Esophagus squamous epithelium (tissue), 5 donors: ENCODE measurements at regions not wholly inside any gene's neighbourhood (a gene's known extent, or its start where the extent isn't known, plus 50 kb on each side); places are given as distances from the start of the nearest gene placed in this dataset.

ENCODE experiments used
- DNase-seq: peaks from one replicate; lab custom pipeline; 2025; lab: John Stamatoyannopoulos, UW
- H3K27ac ChIP-seq, 4 donors: fragments of 200-600 bp; sonication (generic); one replicate each; pipeline ENCODE4 v1.5.1; 2016 to 2019; ENCODE audit warnings: mild to moderate bottlenecking in 1 of 4
- H3K27me3 ChIP-seq, 4 donors: fragments of 200-600 bp; sonication (generic); 1 replicate in 3 of 4; 2 replicates in 1 of 4; pipeline versions ENCODE4 v1.5.1 to v1.6.0; 2017 to 2021; ENCODE audit warnings: antibody characterized with exemption in 1 of 4
- H3K36me3 ChIP-seq, 3 donors: fragments of 200-600 bp; sonication (generic); one replicate each; pipeline ENCODE4 v1.5.1; 2016 to 2019
- H3K4me1 ChIP-seq, 3 donors: fragments of 200-600 bp; sonication (generic); one replicate each; pipeline ENCODE4 v1.5.1; 2017 to 2019
- H3K4me3 ChIP-seq, 4 donors: fragments of 200-600 bp; sonication (generic); 1 replicate in 3 of 4; 2 replicates in 1 of 4; pipeline ENCODE4 v1.5.1; 2016 to 2019; ENCODE audit warnings: mild to moderate bottlenecking in 2 of 4, moderate library complexity in 1 of 4
- H3K9me3 ChIP-seq, 3 donors: fragments of 200-600 bp; sonication (generic); one replicate each; pipeline ENCODE4 v1.5.1; 2016 to 2019
- POLR2A ChIP-seq, 4 donors: fragments of 450-650 bp; IDR thresholded peaks; one replicate each; pipeline ENCODE4 v1.6.1; 2017; ENCODE audit warnings: antibody characterized with exemption in 4 of 4, mild to moderate bottlenecking in 4 of 4, moderate library complexity in 3 of 4
- WGBS, 2 donors: methylation state at CpG; one replicate each; pipeline ENCODE4 v1.1.5; 2018; 5-methylcytosine and 5-hydroxymethylcytosine counted together
- intact Hi-C: fragments of 100-400 bp; cut with DNase I; formaldehyde crosslinking; loops from one replicate; pipeline ENCODE4 v1.15.0; 2022
- TF ChIP-seq, protein P1 (sequence below), 6 experiments: fragments of 450-650 bp in 4 of 6; fragments of 200-600 bp in 2 of 6; sonication (generic) in 2 of 6; IDR thresholded peaks; one replicate each; pipeline ENCODE4 v1.5.1; 2016 to 2019; ENCODE audit warnings: antibody characterized with exemption in 6 of 6, mild to moderate bottlenecking in 4 of 6, moderate library complexity in 4 of 6
- donor health status: DM: yes; HTN: yes; CAD: no.

DNA sequence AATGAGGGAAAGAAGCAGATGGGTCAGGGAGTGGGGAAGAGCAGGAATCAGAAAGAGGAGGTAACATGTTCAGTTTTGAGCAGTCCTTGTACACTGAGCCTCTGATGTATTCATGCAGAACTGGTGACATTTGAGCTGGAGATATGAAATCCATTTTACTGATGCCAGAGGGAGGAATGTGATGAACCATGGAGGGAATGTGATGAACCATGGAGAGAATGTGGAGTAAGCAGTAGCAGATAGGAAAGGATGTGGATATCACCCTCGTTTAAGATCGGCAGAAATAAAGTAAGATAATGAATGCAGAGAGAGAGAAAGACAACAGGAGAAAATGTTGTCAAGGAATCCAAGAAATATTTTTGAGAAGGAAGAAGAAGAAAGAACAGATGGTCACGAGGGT is 231.6 kb downstream of the TBXT start:
- TF ChIP-seq, protein P1, sequence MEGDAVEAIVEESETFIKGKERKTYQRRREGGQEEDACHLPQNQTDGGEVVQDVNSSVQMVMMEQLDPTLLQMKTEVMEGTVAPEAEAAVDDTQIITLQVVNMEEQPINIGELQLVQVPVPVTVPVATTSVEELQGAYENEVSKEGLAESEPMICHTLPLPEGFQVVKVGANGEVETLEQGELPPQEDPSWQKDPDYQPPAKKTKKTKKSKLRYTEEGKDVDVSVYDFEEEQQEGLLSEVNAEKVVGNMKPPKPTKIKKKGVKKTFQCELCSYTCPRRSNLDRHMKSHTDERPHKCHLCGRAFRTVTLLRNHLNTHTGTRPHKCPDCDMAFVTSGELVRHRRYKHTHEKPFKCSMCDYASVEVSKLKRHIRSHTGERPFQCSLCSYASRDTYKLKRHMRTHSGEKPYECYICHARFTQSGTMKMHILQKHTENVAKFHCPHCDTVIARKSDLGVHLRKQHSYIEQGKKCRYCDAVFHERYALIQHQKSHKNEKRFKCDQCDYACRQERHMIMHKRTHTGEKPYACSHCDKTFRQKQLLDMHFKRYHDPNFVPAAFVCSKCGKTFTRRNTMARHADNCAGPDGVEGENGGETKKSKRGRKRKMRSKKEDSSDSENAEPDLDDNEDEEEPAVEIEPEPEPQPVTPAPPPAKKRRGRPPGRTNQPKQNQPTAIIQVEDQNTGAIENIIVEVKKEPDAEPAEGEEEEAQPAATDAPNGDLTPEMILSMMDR (IDR thresholded peaks at IDR 0.05) = no peak
- TF ChIP-seq POLR2A (IDR thresholded peaks at IDR 0.05) = no peak
- Histone ChIP-seq H3K36me3 (no peaks in the 10 kb centered on the region), H3K9me3 (no peaks in the 10 kb centered on the region), H3K4me3 (no peak overlapping the region), H3K27me3 (no peaks in the 10 kb centered on the region), H3K27ac (no peak overlapping the region), H3K4me1 (no peaks in the 10 kb centered on the region)
- intact Hi-C loops = no loop called here
- 65 to 67% methylated on average over 3 of the region's 3 CpGs for WGBS, 2 donors
- DNase-seq = no peak

DNA sequence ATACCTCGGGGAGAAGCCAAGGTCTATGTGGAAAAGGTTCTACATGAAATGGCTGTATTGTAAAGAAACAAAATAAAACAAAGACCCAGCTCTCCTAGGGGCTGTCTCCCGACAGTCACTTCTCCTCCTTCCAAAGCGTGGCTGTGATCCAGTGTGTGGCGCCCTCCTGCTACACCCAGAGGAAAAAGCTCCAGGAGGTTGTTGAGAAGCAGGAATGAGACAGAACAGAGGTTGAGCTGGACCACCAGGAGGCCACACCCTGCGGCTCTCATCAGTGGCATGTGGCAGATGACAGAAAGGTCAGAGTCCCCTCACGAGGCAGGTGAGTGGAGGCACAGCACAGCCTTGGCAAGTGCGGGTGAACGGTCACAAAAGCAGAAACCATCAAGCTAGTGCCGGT is 236.0 kb downstream of the TBXT start:
- no peak overlapping the region for H3K4me3 ChIP-seq
- 58 to 62% methylated on average over 8 to 9 of the region's 9 CpGs for whole genome bisulfite sequencing, 2 donors
- no peaks in the 10 kb centered on the region for H3K4me1 ChIP-seq
- no peaks in the 10 kb centered on the region for H3K9me3 ChIP-seq
- H3K36me3 ChIP-seq = no peaks in the 10 kb centered on the region
- H3K27me3 ChIP-seq = no peaks in the 10 kb centered on the region
- no peak for TF ChIP-seq POLR2A (IDR thresholded peaks at IDR 0.05)
- TF ChIP-seq, protein P1 (IDR thresholded peaks at IDR 0.05) = no peak
- intact Hi-C loops = no loop called here
- no peak for DNase-seq
- H3K27ac ChIP-seq = no peak overlapping the region

DNA sequence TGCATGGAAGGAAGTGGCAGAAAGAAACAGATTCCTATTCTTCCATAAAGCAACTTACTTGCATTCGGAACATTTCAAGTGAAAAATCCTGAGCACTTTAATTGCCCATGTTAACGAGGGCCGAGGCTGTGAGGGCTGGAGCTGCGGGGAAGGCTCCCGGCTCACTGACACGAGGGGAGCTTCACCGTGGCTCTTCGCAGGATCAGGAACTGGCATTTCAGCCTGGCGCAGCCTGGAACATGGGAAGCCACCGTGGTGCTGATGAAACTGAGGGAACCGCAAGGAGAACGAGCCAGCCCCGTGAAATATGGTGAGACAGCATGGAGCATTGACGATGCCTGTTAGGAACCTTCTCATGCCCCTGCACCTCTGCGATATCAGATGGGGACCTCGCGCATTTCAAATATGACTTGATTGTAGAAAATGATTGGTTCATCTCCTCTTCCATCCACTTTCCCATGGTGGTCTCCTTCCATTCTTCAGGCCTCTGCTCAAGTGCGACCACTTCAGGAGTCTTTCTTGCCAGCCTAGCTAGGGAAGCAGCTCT is 236.9 kb downstream of the TBXT start:
- Histone ChIP-seq H3K4me1 (no peaks in the 10 kb centered on the region), H3K27me3 (no peaks in the 10 kb centered on the region), H3K4me3 (no peak overlapping the region), H3K36me3 (no peaks in the 10 kb centered on the region), H3K9me3 (no peaks in the 10 kb centered on the region), H3K27ac (no peak overlapping the region)
- no peak for DNase-seq
- intact Hi-C loops = no loop called here
- WGBS, 2 donors = 85 to 92% methylated on average over 11 of the region's 18 CpGs
- no peak for TF ChIP-seq POLR2A (IDR thresholded peaks at IDR 0.05)
- TF ChIP-seq, protein P1 (IDR thresholded peaks at IDR 0.05) = no peak

DNA sequence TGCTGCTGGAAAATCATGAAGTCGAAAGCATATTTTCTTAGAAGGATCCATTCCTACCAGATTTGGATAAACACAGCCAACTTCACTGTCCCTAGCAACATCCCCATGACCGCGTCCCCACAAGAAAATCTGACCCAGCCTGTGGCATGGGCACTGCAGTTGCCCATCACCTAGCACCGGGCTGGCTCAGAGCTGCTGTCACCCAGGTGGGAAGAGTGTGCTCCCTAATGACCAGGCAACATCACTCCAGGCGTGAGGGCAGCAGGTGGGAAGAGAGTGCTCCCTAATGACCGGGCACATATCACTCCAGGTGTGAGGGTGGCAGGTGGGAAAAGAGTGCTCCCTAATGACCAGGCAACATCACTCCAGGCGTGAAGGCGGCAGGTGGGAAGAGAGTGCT is 238.0 kb downstream of the TBXT start:
- no peaks in the 10 kb centered on the region for H3K36me3 ChIP-seq
- WGBS, 2 donors = 78% methylated on average over 4 to 5 of the region's 8 CpGs

DNA sequence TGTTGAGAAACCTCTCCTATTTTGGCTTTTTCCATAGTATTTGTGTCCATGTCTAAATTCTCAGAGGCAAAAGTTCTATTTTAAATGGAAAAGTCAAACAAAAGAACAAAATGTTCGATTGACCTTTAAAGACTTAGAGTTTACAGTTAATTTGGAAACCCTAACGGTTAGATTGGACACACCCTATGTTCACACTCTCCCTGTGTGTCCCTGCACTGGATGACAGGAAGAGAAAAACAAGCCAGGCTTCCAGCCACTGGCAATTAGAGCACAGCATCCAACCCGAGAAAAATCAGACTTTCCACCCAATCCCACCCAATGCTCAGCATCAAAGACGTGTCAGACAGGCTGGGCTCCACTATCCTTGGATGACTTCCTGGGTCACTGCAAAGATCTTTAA is 241.3 kb downstream of the TBXT start:
- no peak for DNase-seq
- H3K4me1 ChIP-seq = no peaks in the 10 kb centered on the region
- H3K27ac ChIP-seq = no peak overlapping the region
- TF ChIP-seq, protein P1 (IDR thresholded peaks at IDR 0.05) = no peak
- TF ChIP-seq POLR2A (IDR thresholded peaks at IDR 0.05) = no peak
- H3K9me3 ChIP-seq = no peaks in the 10 kb centered on the region
- no peak overlapping the region for H3K4me3 ChIP-seq
- H3K36me3 ChIP-seq = no peaks in the 10 kb centered on the region
- intact Hi-C loops = no loop called here
- H3K27me3 ChIP-seq = no peaks in the 10 kb centered on the region
- 25 to 30% methylated on average over 4 of the region's 4 CpGs for WGBS, 2 donors

More for the DNA sequence above, 238.0 kb downstream of the TBXT start:
- Histone ChIP-seq H3K27me3 (no peaks in the 10 kb centered on the region), H3K4me1 (no peaks in the 10 kb centered on the region), H3K27ac (no peak overlapping the region), H3K4me3 (no peak overlapping the region), H3K9me3 (no peaks in the 10 kb centered on the region)
- intact Hi-C loops = no loop called here
- DNase-seq = no peak
- no peak for TF ChIP-seq POLR2A (IDR thresholded peaks at IDR 0.05)
- TF ChIP-seq, protein P1 (IDR thresholded peaks at IDR 0.05) = no peak
